HG03521 (cell line): ENCODE measurements at regions not wholly inside any gene's neighbourhood (a gene's known extent, or its start where the extent isn't known, plus 50 kb on each side); places are given as distances from the start of the nearest gene placed in this dataset.

ENCODE experiments used
- ATAC-seq: cut with Tn5 transposase; IDR thresholded peaks from one replicate; pipeline ENCODE4 v1.9.1; 2021; ENCODE audit warnings: mild to moderate bottlenecking, moderate library complexity; ENCODE audit not compliant: unreplicated experiment

DNA sequence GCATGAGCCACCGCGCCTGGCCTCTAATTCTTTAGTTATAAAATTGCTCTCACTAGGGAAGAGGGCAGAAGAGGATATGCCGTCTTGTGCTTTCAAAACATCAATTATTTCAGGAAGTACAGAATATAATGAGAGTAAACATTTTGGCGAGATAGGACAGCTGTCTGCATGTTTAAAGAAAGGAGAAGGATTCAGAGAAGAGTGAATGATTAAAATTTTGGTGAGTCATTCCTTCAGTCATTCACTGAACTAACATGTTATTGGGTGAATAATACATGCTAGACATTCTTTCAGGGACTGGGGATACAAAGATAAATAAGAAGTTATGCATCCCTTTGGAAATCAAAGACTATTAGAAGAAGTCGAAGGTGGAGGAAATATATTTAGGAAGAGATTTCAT is 590.3 kb upstream of the GOT2 start:
- ATAC-seq = no peak

DNA sequence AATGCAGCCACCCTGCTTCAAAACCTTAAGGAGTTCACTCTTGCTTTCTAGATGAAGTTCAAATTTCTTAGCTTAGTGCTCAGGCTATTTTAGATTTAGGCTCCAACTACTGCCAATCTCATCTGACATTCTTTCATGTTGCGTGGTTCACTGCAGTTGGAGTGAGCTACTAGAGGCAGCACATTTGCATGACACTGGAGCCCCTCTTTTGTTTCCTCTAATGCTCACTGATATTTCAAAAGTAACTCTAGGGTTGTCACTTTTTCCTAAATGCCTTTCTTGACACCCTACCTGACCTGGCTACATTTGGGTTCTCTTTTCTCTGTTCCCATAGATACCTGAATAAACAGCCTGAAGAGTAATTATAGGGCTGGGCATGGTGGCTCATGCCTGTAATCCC is 586.5 kb upstream of the GOT2 start:
- ATAC-seq = no peak

DNA sequence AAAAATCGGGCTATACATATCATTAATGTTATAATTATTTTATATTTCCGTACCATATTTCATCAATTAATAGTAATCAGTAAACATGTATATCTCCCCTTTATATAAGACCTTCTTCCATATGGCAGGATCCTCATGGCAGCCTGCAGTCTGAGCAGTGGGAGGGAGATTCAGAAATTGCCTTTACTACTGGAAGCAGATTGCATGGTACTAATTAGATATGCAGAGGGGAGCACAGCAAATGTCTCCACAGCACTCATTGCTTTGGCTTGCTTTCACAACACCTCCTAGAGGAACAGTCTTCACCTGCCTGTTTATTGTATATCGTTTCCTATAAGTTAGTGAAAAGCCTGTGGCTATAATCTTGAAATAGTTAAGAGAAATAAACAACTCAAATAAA is 585.8 kb upstream of the GOT2 start:
- no peak for ATAC-seq

DNA sequence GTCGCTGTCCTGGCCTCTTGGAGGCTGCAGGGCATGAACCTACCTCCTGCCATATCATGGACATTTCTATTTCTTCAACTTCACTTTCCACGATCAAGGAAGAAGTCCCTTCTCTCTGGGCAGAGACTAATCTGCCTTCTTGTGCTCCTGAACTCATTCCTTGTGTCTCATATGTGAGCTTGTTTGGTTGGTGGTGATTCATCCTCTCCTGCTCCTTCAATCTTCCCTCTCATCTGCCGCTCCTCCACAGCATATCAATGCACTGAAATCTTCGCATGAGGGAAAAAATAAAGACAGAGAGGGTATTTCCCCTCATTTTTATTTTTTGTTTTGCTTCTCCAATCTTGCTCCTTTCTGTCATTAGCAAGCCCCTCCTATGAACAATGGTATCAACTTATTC is 571.7 kb upstream of the GOT2 start:
- ATAC-seq = no peak

DNA sequence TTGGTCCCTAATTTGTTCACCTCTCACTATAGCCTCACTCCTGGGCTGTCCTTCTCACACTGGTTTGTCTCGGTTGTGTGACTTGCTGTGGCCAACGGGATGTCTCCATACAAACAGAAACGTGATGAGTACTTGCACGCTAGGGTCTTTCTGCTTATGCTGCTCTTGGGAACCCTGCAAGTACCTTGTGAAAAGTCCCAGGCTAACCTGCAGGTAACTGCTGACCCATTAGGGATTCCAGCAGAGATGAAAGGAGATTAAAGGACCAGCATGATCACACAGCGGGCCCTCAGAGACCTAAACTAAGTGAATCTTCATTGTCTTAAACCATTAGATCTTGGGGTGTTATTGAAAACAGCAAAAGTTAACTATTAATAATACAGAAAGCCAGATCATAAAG is 562.8 kb upstream of the GOT2 start:
- no peak for ATAC-seq

DNA sequence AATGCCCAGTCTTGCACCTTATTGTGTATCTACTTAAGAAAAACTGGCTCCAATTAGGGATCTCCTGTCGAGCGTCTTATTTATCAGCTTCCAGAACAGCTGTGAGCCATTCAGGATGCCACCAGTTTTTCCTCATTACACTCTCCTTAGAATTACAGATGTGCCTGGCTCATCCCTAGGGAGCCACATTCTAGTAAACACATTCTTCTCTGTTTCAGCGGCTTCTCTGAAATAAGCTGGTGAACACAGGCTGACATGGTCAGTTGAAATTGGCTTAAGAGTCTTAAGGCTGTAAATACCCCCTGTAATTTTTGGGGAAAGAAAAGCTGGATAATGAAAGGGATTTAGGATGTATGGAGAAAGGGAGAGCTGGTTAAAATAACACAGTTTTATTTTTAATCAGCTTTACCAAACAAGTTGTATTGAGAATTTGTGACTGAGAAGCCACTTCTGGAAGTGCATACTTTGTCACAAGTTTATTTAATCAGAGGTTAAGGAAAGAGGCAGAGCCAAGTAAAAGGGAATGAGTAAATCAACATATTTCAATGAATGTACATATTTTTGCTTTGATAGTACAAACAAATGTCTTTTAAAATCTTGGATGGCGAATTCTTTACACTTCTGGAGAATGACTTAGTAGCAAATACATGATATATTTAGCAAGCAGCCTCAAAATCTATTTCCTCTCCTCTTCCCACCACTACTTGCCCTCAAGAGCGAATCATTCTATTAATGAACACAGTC is 562.0 kb upstream of the GOT2 start:
- no peak for ATAC-seq

DNA sequence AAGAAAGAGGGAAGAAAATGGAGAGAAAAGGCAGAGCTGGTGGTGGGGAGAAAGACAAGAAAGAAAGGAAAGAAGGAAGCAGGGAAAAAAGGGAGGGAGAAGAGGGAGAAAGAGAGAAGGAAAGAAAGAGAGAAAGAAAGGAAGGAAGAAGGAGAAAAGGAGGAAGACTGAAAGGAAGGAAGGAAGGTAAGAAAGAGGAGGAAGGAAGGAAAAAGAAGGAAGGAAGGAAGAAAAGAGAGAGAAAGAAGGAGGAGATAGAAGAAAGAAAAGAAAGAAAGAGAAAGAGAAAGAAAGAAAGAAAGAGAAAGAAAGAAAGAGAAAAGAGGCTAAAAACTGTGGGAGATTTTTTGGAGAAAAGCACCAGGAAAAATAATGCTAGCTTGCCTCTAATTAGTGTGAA is 561.4 kb upstream of the GOT2 start:
- ATAC-seq = no peak

DNA sequence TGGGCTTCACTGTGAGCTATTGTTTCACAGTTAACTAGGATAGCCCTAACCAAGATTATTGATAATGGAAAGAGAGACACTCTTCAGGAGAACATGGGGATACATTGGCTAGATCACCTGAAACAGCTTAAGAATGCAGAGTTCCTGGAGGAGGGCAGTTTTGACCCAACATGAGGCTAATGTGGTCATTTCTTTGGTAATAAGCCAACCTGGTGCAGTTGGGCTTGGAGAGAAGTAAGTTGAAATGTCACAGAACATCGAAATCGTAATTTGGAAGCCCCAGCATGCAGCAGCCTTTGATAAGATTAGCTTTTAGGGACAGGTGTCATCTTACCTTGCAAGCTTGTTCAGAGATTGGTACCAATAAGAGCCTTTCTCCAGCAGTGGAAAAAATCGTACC is 556.6 kb upstream of the GOT2 start:
- ATAC-seq = no peak

DNA sequence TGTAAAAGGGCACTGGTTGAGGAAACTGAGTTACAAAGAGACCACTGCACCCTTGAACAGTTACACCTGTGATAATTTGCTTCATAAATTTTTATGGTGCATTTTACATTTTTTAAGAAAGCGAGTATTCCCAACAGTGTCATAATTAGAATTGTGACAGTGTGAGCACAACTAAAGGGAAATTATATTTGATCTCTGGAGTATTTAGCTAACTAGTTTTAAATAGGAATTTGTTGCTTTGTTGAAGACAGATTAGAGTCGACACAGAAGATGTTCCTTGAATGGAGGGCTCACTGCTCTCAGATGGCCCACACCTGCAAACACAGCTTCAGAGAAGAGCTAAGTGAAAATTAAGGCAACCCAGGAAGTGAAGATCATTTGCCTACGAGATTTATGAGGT is 555.0 kb upstream of the GOT2 start:
- ATAC-seq = no peak

DNA sequence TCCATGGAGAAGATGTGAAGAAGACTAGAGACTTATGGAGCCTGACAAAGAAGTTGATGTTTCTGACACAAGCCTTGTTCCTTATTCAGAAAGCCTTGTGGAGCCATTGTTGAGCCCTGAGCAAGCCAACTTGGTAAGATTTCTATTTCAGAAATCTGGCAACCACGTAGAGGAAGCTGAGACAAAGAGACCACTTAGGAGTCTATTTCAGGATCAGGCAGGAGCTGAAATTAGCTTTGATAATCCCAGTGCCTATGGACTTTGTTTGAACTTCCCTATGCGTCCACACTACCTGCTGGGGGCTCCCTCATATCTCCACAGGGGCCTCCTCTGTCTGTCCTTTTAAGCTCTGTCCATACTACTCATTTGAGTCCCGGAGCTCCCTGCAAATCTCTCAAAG is 540.0 kb upstream of the GOT2 start:
- no peak for ATAC-seq

DNA sequence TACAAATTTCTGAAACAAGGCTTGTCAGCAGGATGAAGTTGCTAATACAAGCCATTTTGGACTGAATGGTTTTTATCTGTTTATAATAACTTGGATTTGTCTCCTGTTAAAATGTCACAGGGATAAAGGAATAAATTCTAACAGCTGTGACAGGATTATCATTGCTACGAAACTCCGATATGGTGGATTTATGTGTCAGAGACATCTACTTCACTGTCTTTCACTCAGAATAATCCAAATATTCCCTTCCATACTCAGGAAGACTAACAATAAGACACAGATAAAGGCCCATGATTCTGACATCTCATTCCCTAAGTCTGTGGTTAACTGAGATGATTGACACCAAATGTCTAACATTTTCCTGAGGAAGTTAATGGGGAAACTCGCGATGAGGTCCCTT is 529.8 kb upstream of the GOT2 start:
- ATAC-seq = no peak

DNA sequence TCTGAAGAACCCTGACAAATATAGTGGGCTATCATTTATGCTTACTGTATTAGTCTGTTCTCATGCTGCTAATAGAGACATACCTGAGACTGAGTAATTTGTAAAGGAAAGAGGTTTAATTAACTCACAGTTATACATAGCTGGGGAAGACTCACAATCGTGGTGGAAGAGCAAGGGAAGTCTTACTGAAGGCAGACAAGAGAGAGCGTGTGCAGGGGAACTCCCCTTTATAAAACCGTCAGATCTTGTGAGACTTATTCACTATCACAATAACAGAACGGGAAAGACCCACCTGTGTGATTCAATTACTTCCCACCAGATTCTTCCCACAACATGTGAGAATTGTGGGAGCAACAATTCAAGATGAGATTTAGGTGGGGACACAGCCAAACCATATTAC is 526.8 kb upstream of the GOT2 start:
- no peak for ATAC-seq

DNA sequence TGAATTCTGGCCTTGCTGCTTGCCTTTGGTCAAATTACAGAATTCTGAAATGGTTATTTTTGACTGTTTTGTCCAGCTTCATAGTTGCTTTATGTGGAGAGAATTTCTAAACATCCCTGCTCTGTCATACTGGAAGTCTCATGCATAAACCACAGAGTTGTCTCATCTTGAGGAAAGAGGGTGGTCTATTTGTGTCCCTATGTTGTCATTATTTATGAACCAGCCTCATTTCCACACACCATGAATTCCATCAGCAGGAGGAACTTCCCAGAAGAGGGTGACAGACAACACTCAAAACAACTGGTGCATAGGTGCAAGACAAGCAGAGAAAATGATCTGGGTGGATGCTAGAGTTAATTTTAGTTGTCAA is 525.8 kb upstream of the GOT2 start:
- no peak for ATAC-seq

DNA sequence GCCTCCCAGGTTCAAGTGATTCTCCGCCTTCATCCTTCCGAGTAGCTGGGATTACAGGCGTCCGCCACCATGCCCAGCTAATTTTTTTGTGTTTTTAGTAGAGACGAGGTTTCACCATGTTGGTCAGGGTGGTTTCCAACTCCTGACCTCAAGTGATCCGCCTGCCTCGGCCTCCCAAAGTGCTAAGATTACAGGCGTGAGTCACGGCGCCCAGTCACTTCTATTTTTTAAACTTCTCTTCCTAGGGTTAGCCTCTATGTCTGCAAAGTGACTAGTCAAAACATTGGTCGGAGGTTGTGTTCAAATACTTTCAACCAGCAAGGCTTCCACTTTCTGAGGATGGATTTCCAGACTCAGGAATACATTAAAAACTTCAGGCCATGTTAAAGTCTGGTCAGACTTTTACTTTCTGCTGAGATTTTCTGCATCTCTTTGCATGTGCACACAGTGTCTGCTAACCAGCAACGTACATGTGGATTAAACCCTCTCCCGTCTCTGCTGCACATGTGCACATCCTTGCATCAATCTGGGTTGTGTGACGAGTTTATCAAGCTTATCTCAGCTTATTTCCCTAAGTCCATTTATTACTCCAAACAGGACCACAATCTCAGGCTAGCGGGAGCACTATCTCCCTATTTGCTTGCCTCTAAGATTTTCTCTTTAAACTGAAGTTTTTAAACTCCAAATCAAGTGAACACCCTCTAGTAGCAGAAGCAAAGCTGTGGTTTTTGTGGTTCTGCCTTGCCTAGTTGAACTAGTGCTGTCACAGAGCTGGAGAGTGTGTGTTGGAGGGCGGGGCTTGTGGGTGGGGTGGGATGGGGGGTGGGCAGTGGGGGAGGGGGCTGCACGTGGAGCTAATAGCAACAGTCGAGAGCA is 525.2 kb upstream of the GOT2 start:
- no peak for ATAC-seq

DNA sequence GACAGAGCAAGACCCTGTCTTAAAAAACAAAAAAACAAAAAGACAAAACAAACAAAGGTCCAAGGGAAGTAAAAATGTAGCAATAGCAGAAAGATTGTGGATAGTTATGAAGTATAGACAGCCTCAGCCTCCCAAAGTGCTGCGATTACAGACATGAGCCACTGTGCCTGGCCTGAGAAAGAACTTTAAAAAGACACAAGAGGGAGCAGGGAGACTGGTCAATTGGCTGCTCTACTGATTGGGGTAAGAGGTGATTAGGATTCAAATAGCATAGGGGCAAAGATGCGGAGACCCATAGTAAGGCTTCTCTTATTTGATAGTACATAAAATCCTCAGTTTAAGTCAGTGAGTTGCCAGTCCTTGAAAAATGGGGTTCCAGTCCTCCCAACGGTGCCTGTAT is 518.2 kb upstream of the GOT2 start:
- no peak for ATAC-seq

DNA sequence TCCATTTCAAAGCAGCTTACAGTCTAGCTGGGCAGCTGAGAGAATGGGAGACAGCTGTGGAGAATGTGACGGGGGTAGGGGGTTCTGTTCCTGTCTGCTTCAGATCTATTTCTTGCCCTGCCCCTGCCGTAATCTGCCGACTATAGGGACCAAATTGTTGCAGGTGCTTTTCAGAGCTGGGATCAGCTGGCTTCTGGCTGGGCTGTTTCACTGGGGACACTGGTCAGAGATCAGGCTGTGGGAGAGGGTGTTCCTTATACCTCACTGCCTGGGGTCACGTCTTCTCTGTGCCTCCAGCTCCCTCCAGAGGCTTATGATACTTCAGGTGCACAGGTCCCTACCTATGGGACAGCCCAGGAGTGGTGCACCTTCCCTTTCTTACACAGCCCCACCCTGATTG is 514.9 kb upstream of the GOT2 start:
- no peak for ATAC-seq

DNA sequence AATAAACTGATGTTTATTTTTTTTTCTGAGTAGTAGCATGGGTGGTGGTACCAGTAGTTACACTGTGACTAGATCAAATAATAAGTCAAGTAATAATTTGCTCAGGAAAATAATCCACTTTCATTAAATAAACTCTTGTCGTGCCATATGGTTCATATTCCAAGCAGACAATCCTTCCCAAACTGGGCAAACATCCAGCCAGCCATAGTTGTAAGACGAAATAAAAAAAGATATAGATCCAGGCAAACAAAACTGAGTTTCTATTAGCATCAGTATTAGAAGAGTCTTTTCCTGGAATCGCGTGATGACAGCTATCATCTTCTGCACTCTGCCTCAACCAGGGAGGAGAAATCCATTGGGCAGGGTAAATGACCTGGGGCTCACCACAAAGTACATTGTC is 508.4 kb upstream of the GOT2 start:
- no peak for ATAC-seq

DNA sequence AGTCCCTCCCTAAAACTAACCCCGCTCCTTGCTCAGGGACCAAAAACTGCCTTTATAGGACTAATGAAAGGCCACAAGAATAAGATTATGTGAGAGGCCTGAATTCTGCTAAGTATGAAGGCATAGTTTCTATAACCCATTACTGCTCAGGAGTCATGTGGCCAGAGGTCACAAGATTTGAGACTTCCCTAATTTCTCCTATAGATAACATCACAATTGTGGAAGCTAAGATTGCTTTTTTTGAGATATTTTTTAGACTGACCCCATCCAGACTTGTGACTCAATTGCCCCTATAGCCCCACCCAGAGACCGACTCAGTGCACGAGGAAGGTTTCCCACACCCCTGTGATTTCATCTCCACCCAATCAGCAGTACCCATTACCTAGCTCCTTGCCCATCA is 504.1 kb upstream of the GOT2 start:
- ATAC-seq = no peak

DNA sequence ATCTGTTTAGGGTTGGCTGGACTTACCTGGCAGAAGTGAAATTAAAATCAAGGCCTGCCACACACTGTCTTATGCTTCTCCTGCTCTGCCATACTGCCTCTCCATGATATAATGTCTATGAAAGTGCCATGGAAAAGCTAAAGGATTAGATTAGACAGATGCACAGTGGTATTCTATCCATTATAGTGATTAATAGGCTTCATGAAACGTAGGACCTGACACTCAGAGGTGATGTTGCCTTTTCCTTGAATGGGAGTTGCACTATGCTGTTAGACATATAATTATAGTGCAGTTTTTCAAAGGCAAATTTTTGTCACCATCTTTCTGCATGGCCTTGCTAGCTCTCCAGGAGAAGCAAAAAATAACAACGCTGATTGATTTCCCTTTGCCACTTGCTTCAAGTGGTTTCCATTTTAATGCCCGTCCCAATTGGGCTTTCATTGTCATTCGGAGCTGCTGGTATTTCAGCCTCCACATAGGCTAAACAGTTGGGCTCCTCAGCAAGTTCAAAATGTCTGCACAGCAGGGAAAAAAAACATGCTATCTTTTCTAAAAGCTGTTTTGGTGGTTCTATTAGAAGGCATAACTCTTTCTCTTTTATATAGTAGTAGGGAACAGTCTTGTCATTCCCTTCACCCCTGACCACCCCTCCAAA is 502.8 kb upstream of the GOT2 start:
- ATAC-seq = no peak

DNA sequence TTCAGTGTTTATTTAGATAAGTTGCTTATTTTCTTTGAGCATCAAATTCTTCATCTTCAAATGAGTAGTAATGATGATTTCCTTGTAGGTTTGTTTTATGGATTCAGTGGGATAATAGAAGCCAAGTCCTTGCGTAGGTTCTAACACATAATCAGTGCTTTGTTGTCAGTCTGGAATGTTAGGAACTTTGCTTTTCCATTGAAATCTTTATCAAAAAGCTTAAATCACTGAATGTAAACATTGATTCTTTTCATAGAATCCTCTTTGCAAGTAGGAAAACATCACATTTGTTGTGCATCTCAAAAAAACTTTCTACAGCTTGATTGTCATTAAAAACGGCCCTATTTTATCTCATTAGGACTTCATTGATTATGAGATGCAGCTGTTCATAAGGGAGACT is 490.3 kb upstream of the GOT2 start:
- no peak for ATAC-seq

DNA sequence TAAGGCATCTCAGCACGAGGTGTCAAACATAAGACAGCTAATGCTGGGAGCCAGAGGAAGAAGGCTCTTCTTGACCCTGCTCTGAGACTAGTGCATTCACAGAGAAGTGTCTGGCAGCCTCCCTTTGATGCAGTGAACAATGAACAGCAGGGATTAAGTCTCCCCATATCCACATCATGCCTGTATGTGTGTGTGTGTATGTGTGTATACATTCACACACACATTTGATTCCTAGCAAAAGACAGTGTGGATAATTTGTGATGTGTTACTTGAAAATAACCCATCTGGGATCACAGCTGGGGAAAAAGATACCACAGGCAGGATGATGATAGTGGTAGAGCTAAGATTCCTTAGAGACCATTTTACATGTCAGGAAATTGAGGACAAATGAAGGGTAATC is 485.9 kb upstream of the GOT2 start:
- no peak for ATAC-seq

DNA sequence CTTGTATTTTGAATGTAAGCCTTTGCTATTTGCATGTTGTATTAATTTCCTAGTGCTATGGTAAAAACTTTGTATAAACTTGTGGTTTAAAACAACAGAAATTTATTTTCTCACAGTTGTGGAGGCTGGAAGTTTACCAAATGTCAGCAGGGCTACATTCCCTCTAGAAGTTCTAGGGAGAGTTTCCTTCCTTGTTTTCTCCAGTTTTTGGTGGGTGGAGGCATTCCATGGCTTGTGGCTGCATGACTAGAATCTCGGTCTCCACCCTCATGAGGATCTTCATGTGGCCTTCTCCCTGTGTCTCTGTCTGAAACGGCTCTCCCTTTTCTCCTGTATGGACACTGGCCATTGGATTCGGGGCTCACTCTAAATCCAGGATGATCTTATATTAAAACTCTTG is 482.2 kb upstream of the GOT2 start:
- no peak for ATAC-seq
